ENCODE measurements at regions not wholly inside any gene's neighbourhood (a gene's known extent, or its start where the extent isn't known, plus 50 kb on each side); places are given as distances from the start of the nearest gene placed in this dataset.
"Not testable (repeated sequence)": the region's sequence is repeated elsewhere in the genome, so short reads cannot be mapped to it uniquely, and the experiment has no call there.

- DNase-seq: no peak
Measured at GRCh38 chr4:138347561-138347960, 105.4 kb upstream of the SLC7A11 start.

- DNase-seq: no peak
Measured at GRCh38 chr4:138344851-138345250, 102.7 kb upstream of the SLC7A11 start.

GRCh38 chr4:138344054-138344453, 101.9 kb upstream of the SLC7A11 start:
- no peak for DNase-seq

- DNase-seq: no peak
Measured at GRCh38 chr4:138341739-138342415, 99.7 kb upstream of the SLC7A11 start.

- DNase-seq: no peak
Measured at GRCh38 chr4:138338840-138339239, 96.7 kb upstream of the SLC7A11 start.

GRCh38 chr4:138338222-138338621, 96.1 kb upstream of the SLC7A11 start:
- DNase-seq: not testable (repeated sequence)

GRCh38 chr4:138334346-138335016, 92.3 kb upstream of the SLC7A11 start:
- DNase-seq: no peak

- not testable (repeated sequence) for DNase-seq
Measured at GRCh38 chr4:138332415-138332814, 90.3 kb upstream of the SLC7A11 start.

- DNase-seq: no peak
Measured at GRCh38 chr4:138330531-138330930, 88.4 kb upstream of the SLC7A11 start.

GRCh38 chr4:138329506-138330070, 87.4 kb upstream of the SLC7A11 start:
- no peak for DNase-seq

- no peak for DNase-seq
Measured at GRCh38 chr4:138327338-138327737, 85.2 kb upstream of the SLC7A11 start.

GRCh38 chr4:138320831-138321230, 78.7 kb upstream of the SLC7A11 start:
- no peak for DNase-seq

GRCh38 chr4:138320030-138320429, 77.9 kb upstream of the SLC7A11 start:
- DNase-seq: no peak

- DNase-seq: no peak
Measured at GRCh38 chr4:138317175-138317748, 75.1 kb upstream of the SLC7A11 start.

GRCh38 chr4:138312536-138312911, 70.4 kb upstream of the SLC7A11 start:
- no peak for DNase-seq

GRCh38 chr4:138311771-138312535, 69.8 kb upstream of the SLC7A11 start:
- DNase-seq: no peak

GRCh38 chr4:138310991-138311390, 68.8 kb upstream of the SLC7A11 start:
- no peak for DNase-seq

GRCh38 chr4:138310498-138310897, 68.3 kb upstream of the SLC7A11 start:
- DNase-seq: no peak

- no peak for DNase-seq
Measured at GRCh38 chr4:138308356-138308755, 66.2 kb upstream of the SLC7A11 start.

- no peak for DNase-seq
Measured at GRCh38 chr4:138307319-138307718, 65.2 kb upstream of the SLC7A11 start.

- DNase-seq: no peak
Measured at GRCh38 chr4:138305050-138305449, 62.9 kb upstream of the SLC7A11 start.

- DNase-seq: no peak
Measured at GRCh38 chr4:138301536-138301935, 59.4 kb upstream of the SLC7A11 start.

- no peak for DNase-seq
Measured at GRCh38 chr4:138300616-138301015, 58.5 kb upstream of the SLC7A11 start.
